GM12875 (cell line): ENCODE measurements at regions not wholly inside any gene's neighbourhood (a gene's known extent, or its start where the extent isn't known, plus 50 kb on each side); places are given as distances from the start of the nearest gene placed in this dataset.

ENCODE experiments used
- H3K4me3 ChIP-seq: one replicate; pipeline ENCODE4 v1.5.1; 2011; ENCODE audit warnings: low read depth, low read length, control low read depth
- TF ChIP-seq, protein P1 (sequence below): IDR thresholded peaks from 2 replicates; pipeline ENCODE4 v1.5.1; 2011; ENCODE audit warnings: low read depth, mild to moderate bottlenecking, control low read depth, inconsistent platforms, low read length, moderate library complexity, borderline replicate concordance; ENCODE audit not compliant: insufficient read depth

- TF ChIP-seq, protein P1, sequence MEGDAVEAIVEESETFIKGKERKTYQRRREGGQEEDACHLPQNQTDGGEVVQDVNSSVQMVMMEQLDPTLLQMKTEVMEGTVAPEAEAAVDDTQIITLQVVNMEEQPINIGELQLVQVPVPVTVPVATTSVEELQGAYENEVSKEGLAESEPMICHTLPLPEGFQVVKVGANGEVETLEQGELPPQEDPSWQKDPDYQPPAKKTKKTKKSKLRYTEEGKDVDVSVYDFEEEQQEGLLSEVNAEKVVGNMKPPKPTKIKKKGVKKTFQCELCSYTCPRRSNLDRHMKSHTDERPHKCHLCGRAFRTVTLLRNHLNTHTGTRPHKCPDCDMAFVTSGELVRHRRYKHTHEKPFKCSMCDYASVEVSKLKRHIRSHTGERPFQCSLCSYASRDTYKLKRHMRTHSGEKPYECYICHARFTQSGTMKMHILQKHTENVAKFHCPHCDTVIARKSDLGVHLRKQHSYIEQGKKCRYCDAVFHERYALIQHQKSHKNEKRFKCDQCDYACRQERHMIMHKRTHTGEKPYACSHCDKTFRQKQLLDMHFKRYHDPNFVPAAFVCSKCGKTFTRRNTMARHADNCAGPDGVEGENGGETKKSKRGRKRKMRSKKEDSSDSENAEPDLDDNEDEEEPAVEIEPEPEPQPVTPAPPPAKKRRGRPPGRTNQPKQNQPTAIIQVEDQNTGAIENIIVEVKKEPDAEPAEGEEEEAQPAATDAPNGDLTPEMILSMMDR: no peak
- H3K4me3 ChIP-seq: no peak overlapping the region
Measured at GRCh38 chr3:117762621-117763037, 1053.0 kb downstream of the TUSC7 start.

DNA sequence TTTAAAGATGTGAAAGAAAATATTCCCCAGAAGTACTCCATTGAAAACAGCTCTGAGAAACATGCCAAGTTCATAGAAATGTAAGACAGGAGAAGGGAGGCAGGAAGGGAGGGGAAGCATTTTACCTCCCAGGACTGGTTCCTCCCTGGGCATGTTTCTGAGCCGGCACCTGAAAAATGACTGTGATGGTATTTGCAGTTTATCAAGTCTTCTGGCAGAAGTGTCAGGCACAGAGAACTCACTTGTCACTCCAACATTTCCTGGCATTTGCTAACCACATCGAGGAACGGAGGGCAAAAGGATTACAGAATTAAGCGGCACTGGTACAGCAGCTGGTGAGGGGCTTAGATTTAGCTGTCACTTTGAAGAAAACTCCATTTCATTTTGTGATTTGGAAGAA, 1054.0 kb downstream of the TUSC7 start:
- H3K4me3 ChIP-seq: no peak overlapping the region
- TF ChIP-seq, protein P1: no peak

GRCh38 chr3:117768581-117768980, 1059.0 kb downstream of the TUSC7 start:
- no peak overlapping the region for H3K4me3 ChIP-seq
- TF ChIP-seq, protein P1: no peak

GRCh38 chr3:117774130-117774529, 1064.6 kb downstream of the TUSC7 start:
- TF ChIP-seq, protein P1: no peak
- H3K4me3 ChIP-seq: no peak overlapping the region

GRCh38 chr3:117786349-117786748, 1076.8 kb downstream of the TUSC7 start:
- TF ChIP-seq, protein P1: no peak
- H3K4me3 ChIP-seq: no peak overlapping the region

GRCh38 chr3:117788061-117788460, 1078.5 kb downstream of the TUSC7 start:
- H3K4me3 ChIP-seq: no peak overlapping the region
- TF ChIP-seq, protein P1: no peak

DNA sequence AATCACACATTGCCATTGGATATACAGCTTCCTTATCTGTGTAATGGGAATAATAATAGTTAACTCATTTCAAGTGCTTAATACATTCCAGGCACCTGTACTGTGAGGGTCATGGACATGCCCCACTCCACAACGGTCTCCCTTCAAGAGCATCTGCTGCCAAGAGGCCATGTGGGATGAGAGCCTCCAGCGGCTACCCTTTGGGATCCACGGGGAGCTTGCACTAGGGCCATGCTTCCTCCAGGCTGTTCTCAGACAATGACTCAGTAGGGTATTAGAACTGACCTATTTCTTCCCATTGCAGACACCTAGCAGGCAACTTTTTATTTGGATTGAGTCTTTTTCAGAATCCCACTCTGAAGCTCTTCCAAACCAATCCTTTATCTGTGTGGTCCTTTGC, 1078.9 kb downstream of the TUSC7 start:
- TF ChIP-seq, protein P1: no peak
- no peak overlapping the region for H3K4me3 ChIP-seq
